Activated CD4-positive, alpha-beta T cell treated with anti-CD3 and anti-CD28 coated beads, Interleukin-2, amount 10 ng/mL, durations not matched to agents 7 days and 5 days (primary cell): ENCODE measurements at regions not wholly inside any gene's neighbourhood (a gene's known extent, or its start where the extent isn't known, plus 50 kb on each side); places are given as distances from the start of the nearest gene placed in this dataset.

Source experiments
- CTCF ChIA-PET: fragments of 350-600 bp; sonication (Branson Sonifier 250); formaldehyde crosslinking; loops from one replicate; lab custom pipeline; 2021; ENCODE audit warnings: antibody characterized with exemption; lab: Charles Lee
- POLR2A ChIA-PET: fragments of 350-600 bp; sonication (Branson Sonifier 250); formaldehyde crosslinking; loops from one replicate; lab custom pipeline; 2021; ENCODE audit warnings: antibody characterized with exemption; lab: Charles Lee
- DNase-seq: peaks from one replicate; pipeline ENCODE4 v3.0.0-alpha.2; 2020
- H3K27ac Mint-ChIP-seq: one replicate; pipeline ENCODE4 v1.8.0; 2021; ENCODE audit warnings: mild to moderate bottlenecking, moderate library complexity, mixed read lengths
- H3K27me3 Mint-ChIP-seq: one replicate; pipeline ENCODE4 v1.8.0; 2021; ENCODE audit warnings: mixed read lengths
- H3K36me3 Mint-ChIP-seq: one replicate; pipeline ENCODE4 v1.8.0; 2021; ENCODE audit warnings: low read depth, mixed read lengths
- H3K4me1 Mint-ChIP-seq: one replicate; pipeline ENCODE4 v1.8.0; 2021; ENCODE audit warnings: mixed read lengths
- H3K4me3 Mint-ChIP-seq: one replicate; pipeline ENCODE4 v1.8.0; 2021; ENCODE audit warnings: mild to moderate bottlenecking, moderate library complexity, mixed read lengths
- H3K9me3 Mint-ChIP-seq: one replicate; pipeline ENCODE4 v1.8.0; 2021; ENCODE audit warnings: mixed read lengths

- no peaks in the 10 kb centered on the region for H3K9me3 Mint-ChIP-seq
- no peak for DNase-seq
- H3K4me3 Mint-ChIP-seq: no peak overlapping the region
- no peak overlapping the region for H3K27ac Mint-ChIP-seq
- CTCF ChIA-PET: no interaction called here
- H3K36me3 Mint-ChIP-seq: no peaks in the 10 kb centered on the region
- POLR2A ChIA-PET: no interaction called here
- no peaks in the 10 kb centered on the region for H3K4me1 Mint-ChIP-seq
- no peaks in the 10 kb centered on the region for H3K27me3 Mint-ChIP-seq
Observed at GRCh38 chr5:148012801-148013200, 51.0 kb upstream of the SPINK5 start.

- ChIA-PET POLR2A (no interaction called here), CTCF (interaction anchor here (0.5 kb wide), 1 partner anchor 21 kb away, joined by 3 read pairs; no protein-coding TSS in a partner anchor)
- Mint-ChIP-seq H3K27ac (no peak overlapping the region), H3K4me1 (no peaks in the 10 kb centered on the region), H3K9me3 (no peaks in the 10 kb centered on the region), H3K36me3 (no peaks in the 10 kb centered on the region), H3K4me3 (no peak overlapping the region), H3K27me3 (no peaks in the 10 kb centered on the region)
- no peak for DNase-seq
Observed at GRCh38 chr5:148011398-148012137, 52.2 kb upstream of the SPINK5 start.

GRCh38 chr5:148005788-148006520 is 57.8 kb upstream of the SPINK5 start:
- Mint-ChIP-seq H3K36me3 (no peaks in the 10 kb centered on the region), H3K9me3 (peaks cover 9% of the 10 kb centered on the region), H3K4me3 (no peak overlapping the region), H3K27ac (no peak overlapping the region), H3K4me1 (no peaks in the 10 kb centered on the region), H3K27me3 (no peaks in the 10 kb centered on the region)
- ChIA-PET POLR2A (no interaction called here), CTCF (no interaction called here)
- no peak for DNase-seq

- Mint-ChIP-seq H3K27ac (no peak overlapping the region), H3K36me3 (no peaks in the 10 kb centered on the region), H3K4me3 (no peak overlapping the region), H3K4me1 (no peaks in the 10 kb centered on the region), H3K9me3 (peaks cover 14% of the 10 kb centered on the region), H3K27me3 (no peaks in the 10 kb centered on the region)
- no peak for DNase-seq
- ChIA-PET CTCF (no interaction called here), POLR2A (no interaction called here)
Observed at GRCh38 chr5:148003226-148003625, 60.6 kb upstream of the SPINK5 start.

GRCh38 chr5:148002451-148002850 is 61.3 kb upstream of the SPINK5 start:
- Mint-ChIP-seq H3K27me3 (no peaks in the 10 kb centered on the region), H3K4me1 (no peaks in the 10 kb centered on the region), H3K4me3 (no peak overlapping the region), H3K36me3 (no peaks in the 10 kb centered on the region), H3K27ac (no peak overlapping the region), H3K9me3 (peaks cover 14% of the 10 kb centered on the region)
- CTCF ChIA-PET: no interaction called here
- POLR2A ChIA-PET: no interaction called here
- no peak for DNase-seq

- DNase-seq: no peak
- ChIA-PET POLR2A (no interaction called here), CTCF (no interaction called here)
- H3K27me3 Mint-ChIP-seq: no peaks in the 10 kb centered on the region
- H3K4me1 Mint-ChIP-seq: no peaks in the 10 kb centered on the region
- H3K9me3 Mint-ChIP-seq: peaks cover 14% of the 10 kb centered on the region
- H3K27ac Mint-ChIP-seq: no peak overlapping the region
- no peak overlapping the region for H3K4me3 Mint-ChIP-seq
- no peaks in the 10 kb centered on the region for H3K36me3 Mint-ChIP-seq
Observed at GRCh38 chr5:148000036-148000435, 63.7 kb upstream of the SPINK5 start.

GRCh38 chr5:147998704-147999103 is 65.1 kb upstream of the SPINK5 start:
- no peak overlapping the region for H3K27ac Mint-ChIP-seq
- peaks cover 14% of the 10 kb centered on the region for H3K9me3 Mint-ChIP-seq
- CTCF ChIA-PET: no interaction called here
- H3K27me3 Mint-ChIP-seq: no peaks in the 10 kb centered on the region
- H3K36me3 Mint-ChIP-seq: no peaks in the 10 kb centered on the region
- POLR2A ChIA-PET: no interaction called here
- H3K4me3 Mint-ChIP-seq: no peak overlapping the region
- H3K4me1 Mint-ChIP-seq: no peaks in the 10 kb centered on the region
- no peak for DNase-seq

- ChIA-PET POLR2A (no interaction called here), CTCF (no interaction called here)
- DNase-seq: no peak
- peaks cover 10% of the 10 kb centered on the region for H3K9me3 Mint-ChIP-seq
- no peak overlapping the region for H3K27ac Mint-ChIP-seq
- no peaks in the 10 kb centered on the region for H3K4me1 Mint-ChIP-seq
- no peaks in the 10 kb centered on the region for H3K36me3 Mint-ChIP-seq
- H3K4me3 Mint-ChIP-seq: no peak overlapping the region
- no peaks in the 10 kb centered on the region for H3K27me3 Mint-ChIP-seq
Observed at GRCh38 chr5:147997486-147997885, 66.3 kb upstream of the SPINK5 start.

- Mint-ChIP-seq H3K4me3 (no peak overlapping the region), H3K27me3 (no peaks in the 10 kb centered on the region), H3K9me3 (peaks cover 5% of the 10 kb centered on the region), H3K27ac (no peak overlapping the region), H3K36me3 (no peaks in the 10 kb centered on the region), H3K4me1 (no peaks in the 10 kb centered on the region)
- CTCF ChIA-PET: no interaction called here
- POLR2A ChIA-PET: no interaction called here
- DNase-seq: no peak
Observed at GRCh38 chr5:147996379-147996778, 67.4 kb upstream of the SPINK5 start.

GRCh38 chr5:147995846-147996245 is 67.9 kb upstream of the SPINK5 start:
- ChIA-PET POLR2A (no interaction called here), CTCF (no interaction called here)
- Mint-ChIP-seq H3K27me3 (no peaks in the 10 kb centered on the region), H3K4me3 (no peak overlapping the region), H3K36me3 (no peaks in the 10 kb centered on the region), H3K27ac (no peak overlapping the region), H3K4me1 (no peaks in the 10 kb centered on the region), H3K9me3 (peaks cover 5% of the 10 kb centered on the region)
- DNase-seq: no peak

- H3K27me3 Mint-ChIP-seq: no peaks in the 10 kb centered on the region
- H3K27ac Mint-ChIP-seq: no peak overlapping the region
- no peak overlapping the region for H3K4me3 Mint-ChIP-seq
- H3K9me3 Mint-ChIP-seq: no peaks in the 10 kb centered on the region
- no peaks in the 10 kb centered on the region for H3K36me3 Mint-ChIP-seq
- no peaks in the 10 kb centered on the region for H3K4me1 Mint-ChIP-seq
- ChIA-PET POLR2A (no interaction called here), CTCF (no interaction called here)
- DNase-seq: no peak
Observed at GRCh38 chr5:147989994-147990393, 73.8 kb upstream of the SPINK5 start.

- H3K36me3 Mint-ChIP-seq: no peaks in the 10 kb centered on the region
Observed at GRCh38 chr5:147989239-147989638, 74.5 kb upstream of the SPINK5 start.

GRCh38 chr5:147986134-147986757 is 77.5 kb upstream of the SPINK5 start:
- Mint-ChIP-seq H3K4me1 (no peaks in the 10 kb centered on the region), H3K36me3 (no peaks in the 10 kb centered on the region), H3K27me3 (no peaks in the 10 kb centered on the region), H3K9me3 (no peaks in the 10 kb centered on the region), H3K27ac (no peak overlapping the region), H3K4me3 (no peak overlapping the region)
- DNase-seq: no peak
- CTCF ChIA-PET: no interaction called here
- POLR2A ChIA-PET: no interaction called here

More at GRCh38 chr5:147989239-147989638, 74.5 kb upstream of the SPINK5 start:
- ChIA-PET POLR2A (no interaction called here), CTCF (no interaction called here)
- no peak overlapping the region for H3K27ac Mint-ChIP-seq
- no peak for DNase-seq
- H3K27me3 Mint-ChIP-seq: no peaks in the 10 kb centered on the region
- H3K9me3 Mint-ChIP-seq: no peaks in the 10 kb centered on the region
- H3K4me3 Mint-ChIP-seq: no peak overlapping the region
- H3K4me1 Mint-ChIP-seq: no peaks in the 10 kb centered on the region
